ENCODE measurements at regions not wholly inside any gene's neighbourhood (a gene's known extent, or its start where the extent isn't known, plus 50 kb on each side); places are given as distances from the start of the nearest gene placed in this dataset.

DNA sequence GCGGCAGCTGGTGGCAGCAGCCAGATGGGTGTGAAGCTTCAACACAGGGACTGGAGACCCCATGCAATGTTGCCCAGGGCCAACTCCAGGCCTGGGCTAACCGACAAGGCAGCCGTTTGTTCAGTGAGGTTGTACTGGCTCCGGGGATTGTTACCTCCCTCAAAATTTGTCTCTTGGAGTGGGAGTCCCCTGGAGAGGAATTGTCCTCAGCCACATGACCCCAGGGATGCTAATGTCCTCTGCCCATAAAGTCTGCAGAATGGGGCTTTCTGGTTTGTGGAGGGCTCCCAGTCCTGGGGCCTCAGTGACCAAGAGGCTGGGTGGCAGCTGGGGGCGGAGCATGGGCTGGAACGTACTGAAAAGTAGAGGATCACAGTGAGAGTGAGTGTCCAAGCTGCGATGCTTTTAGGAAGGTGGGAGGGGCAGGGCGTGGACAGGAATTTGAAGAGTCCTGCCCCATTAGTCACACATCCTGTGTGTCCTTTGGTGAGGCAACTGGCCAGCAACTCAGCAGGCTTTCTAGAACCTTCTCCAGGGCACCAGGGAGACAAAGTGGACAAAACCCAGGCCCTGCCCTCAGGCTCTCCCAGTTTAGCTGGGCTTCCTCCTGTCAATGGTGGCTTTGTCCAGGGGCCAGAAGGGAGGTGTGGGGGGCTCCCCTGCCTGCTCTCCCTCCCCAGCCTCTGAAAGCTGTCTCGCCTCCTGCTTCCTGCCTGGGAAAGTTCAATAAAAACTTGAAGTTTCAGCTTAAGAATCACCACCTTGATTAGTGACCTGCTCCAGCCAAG is 114.0 kb downstream of the NSG2 start:
- DNase-seq = no peak

DNA sequence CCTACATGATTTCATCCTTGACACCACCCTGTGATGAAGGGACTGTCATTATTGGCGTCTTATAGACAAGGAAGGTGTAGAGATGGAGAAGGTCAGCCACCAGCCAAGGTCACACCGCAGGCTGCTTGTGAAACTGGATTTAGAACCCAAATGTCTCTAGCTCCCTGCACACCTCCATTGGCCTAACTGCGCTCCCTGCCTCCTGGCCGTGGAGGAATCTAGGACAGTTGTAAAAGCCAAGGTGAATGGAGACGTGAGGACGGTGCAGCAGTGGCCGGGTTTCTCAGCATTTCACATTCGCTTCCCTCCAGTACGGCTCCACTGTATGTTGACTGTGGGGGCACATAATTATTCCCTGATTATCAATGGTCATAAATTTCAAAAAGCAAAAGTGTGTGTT is 119.9 kb downstream of the NSG2 start:
- DNase-seq = no peak

- DNase-seq = no peak
Observed at GRCh38 chr5:174166231-174167079, 120.9 kb downstream of the NSG2 start.

- DNase-seq = no peak
Observed at GRCh38 chr5:174167080-174167910, 121.8 kb downstream of the NSG2 start.

DNA sequence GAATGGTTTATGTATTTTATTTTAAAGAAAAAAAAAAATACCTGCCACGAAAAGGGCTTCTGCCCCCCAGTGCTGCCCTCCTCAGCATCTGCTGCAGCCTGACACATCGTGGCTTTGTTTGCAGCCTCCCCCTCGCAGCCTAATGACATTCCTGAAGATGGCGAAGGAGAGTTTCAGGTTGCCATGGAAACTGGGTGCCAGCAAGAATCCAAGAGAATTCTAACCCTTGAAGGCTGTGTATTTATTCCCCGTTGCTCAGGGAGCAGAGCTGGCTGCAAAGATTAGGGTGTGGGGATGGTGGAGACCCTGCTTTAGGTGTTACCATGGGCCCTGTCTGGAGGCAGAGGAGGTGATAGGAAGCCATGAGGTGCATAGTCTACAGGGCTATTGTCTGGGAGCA is 126.6 kb downstream of the NSG2 start:
- no peak for DNase-seq

- no peak for DNase-seq
Observed at GRCh38 chr5:174172566-174172965, 127.1 kb downstream of the NSG2 start.

GRCh38 chr5:174173766-174174165 is 128.3 kb downstream of the NSG2 start:
- no peak for DNase-seq

GRCh38 chr5:174175716-174176268 is 130.3 kb downstream of the NSG2 start:
- no peak for DNase-seq

GRCh38 chr5:174176511-174176910 is 131.0 kb downstream of the NSG2 start:
- DNase-seq = no peak

GRCh38 chr5:174177531-174177930 is 132.0 kb downstream of the NSG2 start:
- DNase-seq = no peak

DNA sequence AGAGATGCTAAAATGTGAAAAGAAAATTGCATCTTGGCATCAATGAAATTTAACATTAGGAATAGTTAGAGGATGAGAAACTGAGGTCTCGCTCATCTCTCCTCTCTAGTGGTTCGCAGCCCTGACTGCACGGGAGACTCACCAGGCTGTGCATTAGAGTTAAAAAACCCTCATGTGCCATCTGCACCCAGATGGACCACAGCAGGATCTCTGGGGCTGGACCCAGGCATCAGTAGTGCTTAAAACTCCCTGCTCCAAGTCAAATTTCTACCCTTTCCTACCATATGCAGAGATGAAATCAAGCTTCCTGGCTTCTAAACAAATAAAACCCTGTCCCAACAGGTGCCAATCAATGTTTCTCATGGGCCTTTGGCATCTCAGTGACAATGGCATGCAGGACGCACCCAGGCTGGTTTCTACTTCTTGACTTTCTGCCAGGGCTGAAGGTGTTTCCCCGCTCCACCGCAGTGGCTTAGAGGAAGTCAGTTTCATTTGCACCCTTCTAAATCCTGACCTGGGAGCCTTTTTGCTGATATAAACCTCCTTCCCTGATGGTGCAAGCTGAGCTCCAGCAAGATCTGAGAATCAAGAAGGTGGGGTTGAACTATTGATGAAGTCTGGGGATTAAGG is 132.6 kb downstream of the NSG2 start:
- DNase-seq = no peak

DNA sequence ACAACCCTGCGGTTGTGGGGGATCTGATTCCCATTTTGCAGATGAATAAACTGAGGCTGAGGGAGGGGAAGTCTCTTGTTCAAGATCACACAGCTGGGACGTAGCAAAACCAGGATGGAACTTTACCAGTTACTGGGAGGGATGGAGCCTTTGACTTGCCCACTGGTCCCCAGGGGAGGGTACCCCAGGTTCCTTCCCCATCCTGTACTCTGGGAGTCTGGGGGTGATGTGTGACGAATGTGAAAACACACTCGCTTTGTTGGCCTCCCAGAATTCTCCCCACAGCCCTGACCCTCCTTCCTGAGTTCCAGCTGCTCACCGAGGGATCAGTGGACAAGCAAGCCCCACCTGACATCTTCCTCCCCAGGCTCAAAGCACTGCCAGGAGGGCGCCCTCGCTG is 135.1 kb downstream of the NSG2 start:
- no peak for DNase-seq

GRCh38 chr5:174182111-174182510 is 136.6 kb downstream of the NSG2 start:
- no peak for DNase-seq

- no peak for DNase-seq
Observed at GRCh38 chr5:174183701-174184100, 138.2 kb downstream of the NSG2 start.

DNA sequence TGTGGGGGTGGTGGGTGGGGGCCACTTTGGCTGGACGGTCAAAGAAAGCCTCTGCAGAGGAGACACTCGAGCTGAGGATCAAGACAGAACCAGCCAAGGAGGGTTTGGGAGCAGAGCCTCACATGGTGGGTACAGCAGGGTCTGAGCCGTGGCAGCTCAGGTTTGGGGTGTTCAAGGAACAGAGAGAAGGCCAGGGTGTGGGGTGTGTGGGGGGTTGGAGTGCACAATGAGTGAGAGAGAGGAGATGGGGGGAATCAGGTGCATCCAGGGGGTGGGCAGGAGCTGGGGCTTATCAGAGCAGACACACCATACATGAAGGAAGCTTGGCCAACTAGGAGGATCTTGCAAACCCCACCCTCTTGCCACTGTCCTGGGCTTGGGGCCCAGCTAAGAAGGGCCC is 140.0 kb downstream of the NSG2 start:
- no peak for DNase-seq

- no peak for DNase-seq
Observed at GRCh38 chr5:174186096-174186695, 140.7 kb downstream of the NSG2 start.

DNA sequence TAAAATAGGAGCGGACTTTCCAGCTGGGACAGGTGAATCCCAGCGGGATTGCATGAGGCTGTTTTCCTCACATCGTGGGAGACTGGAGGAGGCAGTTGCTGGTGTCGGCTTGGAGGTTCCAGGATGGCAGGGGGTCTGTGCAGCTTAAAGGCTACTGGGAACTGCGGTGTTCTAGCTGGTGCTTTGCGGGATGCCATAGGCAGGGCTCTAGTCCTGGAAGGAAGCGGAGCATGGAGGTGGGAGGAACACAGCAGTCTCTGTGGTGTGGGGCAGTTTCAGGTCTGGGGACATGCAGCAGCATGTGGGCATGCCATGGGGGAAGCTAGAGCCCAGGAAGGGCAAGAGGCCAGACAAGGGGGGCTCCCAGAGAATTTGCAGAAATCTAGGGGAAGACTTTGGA is 141.5 kb downstream of the NSG2 start:
- DNase-seq = no peak

GRCh38 chr5:174187481-174187880 is 142.0 kb downstream of the NSG2 start:
- DNase-seq = no peak

GRCh38 chr5:174188295-174188694 is 142.8 kb downstream of the NSG2 start:
- no peak for DNase-seq

DNA sequence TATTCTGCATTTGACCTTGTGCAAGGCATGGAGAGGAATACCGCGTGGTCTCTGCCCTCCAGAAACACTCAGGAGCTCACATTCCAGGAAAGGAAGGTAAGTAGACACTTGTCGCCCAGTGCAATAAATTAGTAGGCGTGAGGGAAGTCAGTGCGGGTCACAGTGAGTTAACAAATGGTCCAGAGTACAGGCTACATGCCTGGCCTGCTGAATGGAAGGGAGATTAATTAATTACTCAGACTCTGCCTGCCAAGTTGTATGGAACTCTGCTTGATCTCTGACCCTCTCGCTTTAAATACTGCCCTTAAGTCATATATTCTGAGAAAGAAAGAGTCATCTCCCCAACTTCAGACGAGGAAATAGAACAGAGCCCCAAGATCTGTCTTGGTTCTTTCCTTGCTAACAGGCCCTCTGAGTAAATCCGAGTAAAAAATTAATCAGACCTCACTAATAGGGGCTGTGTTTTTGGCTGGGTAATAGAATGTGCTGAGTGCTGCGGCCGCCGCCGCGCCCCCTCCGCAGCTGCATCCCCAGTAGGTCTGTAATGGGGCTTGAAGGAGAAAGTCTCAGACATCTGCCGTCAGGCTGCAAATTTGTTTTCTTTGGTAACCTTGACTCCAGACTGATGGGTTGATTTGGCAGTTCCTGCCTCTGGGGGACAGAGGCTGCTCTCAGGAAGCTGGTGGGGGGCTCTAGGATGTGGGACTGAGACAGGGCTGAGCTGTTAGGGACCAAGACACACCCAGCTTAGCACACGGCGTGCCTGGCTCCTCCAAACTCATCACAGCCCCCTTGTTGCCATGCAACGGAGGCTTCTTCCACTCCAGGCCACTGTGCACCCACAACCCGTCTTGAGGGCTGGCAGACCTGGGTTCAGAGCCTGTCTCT is 144.4 kb downstream of the NSG2 start:
- no peak for DNase-seq

GRCh38 chr5:174191076-174191475 is 145.6 kb downstream of the NSG2 start:
- no peak for DNase-seq

Measured in activated CD4-positive, alpha-beta T cell treated with anti-CD3 and anti-CD28 coated beads, Interleukin-2, amount 50 U/mL, for 48 hours (primary cell).